HepG2 (cell line): ENCODE measurements at regions not wholly inside any gene's neighbourhood (a gene's known extent, or its start where the extent isn't known, plus 50 kb on each side); places are given as distances from the start of the nearest gene placed in this dataset.

Experiments
- ATAC-seq: fragments of 200-7000 bp; cut with Tn5 transposase; 3 replicates; pipeline ENCODE4 v1.9.1; 2020; ENCODE audit warnings: mild to moderate bottlenecking, moderate library complexity
- BruUV-seq: library from RNA; stranded (reverse); fragments of 400-500 nt; replicated peaks from 2 replicates; lab custom pipeline; 2021; lab: Mats Ljungman, UMichigan
- CTCF ChIA-PET: fragments of 300-600 bp; formaldehyde crosslinking; extraction: SDS; loops from one replicate; lab custom pipeline; 2021; ENCODE audit warnings: low total read pairs, inconsistent platforms, low intra/inter-chr PET ratio; lab: Yijun Ruan, JAX
- POLR2A ChIA-PET: fragments of 350-600 bp; sonication (Branson Sonifier 250); formaldehyde crosslinking; loops from one replicate; lab custom pipeline; 2020; ENCODE audit warnings: antibody characterized with exemption, inconsistent platforms; lab: Yijun Ruan, JAX
- DNase-seq: peaks from one replicate; pipeline ENCODE4 v3.0.0-alpha.2; 2015; ENCODE audit warnings: low spot score
- FAIRE-seq: peaks from 3 replicates; lab custom pipeline; 2011; peaks lifted over from hg19 to GRCh38; lab: Jason Lieb, UNC
- H2AFZ ChIP-seq: one replicate; pipeline ENCODE4 v1.6.1; 2011; ENCODE audit warnings: low read length, inconsistent platforms
- H3K27ac ChIP-seq: fragments of 300-600 bp; 3 replicates; pipeline ENCODE4 v1.8.0; 2011; ENCODE audit warnings: mixed run types, mild to moderate bottlenecking, mixed read lengths, low read length, inconsistent platforms; ENCODE audit not compliant: insufficient read depth; ENCODE audit errors: extremely low read length
- H3K27me3 ChIP-seq, 2 experiments: fragments of 200-600 bp in 1 of 2; 2 replicates in 1 of 2; 3 replicates in 1 of 2; pipeline versions ENCODE4 v1.6.0 to v1.8.0; 2011; ENCODE audit warnings: low read length in 2 of 2, mild to moderate bottlenecking in 2 of 2, moderate library complexity in 2 of 2, inconsistent platforms in 1 of 2; ENCODE audit not compliant: insufficient read depth in 2 of 2, control insufficient read depth in 1 of 2
- H3K36me3 ChIP-seq, 2 experiments: fragments of 200-600 bp in 1 of 2; replicated peaks in 1 of 2; 2 replicates in 1 of 2; 3 replicates in 1 of 2; pipeline versions ENCODE4 v1.5.1 to v1.8.0; 2011; ENCODE audit warnings: low read length in 2 of 2, inconsistent platforms in 1 of 2; ENCODE audit not compliant: insufficient read depth in 2 of 2, control insufficient read depth in 1 of 2
- H3K4me1 ChIP-seq: 2 replicates; pipeline ENCODE4 v1.5.1; 2012; ENCODE audit warnings: low read length, inconsistent platforms; ENCODE audit not compliant: insufficient read depth
- H3K4me2 ChIP-seq: 2 replicates; pipeline ENCODE4 v1.6.0; 2011; ENCODE audit warnings: low read depth, low read length, inconsistent platforms
- H3K4me3 ChIP-seq, 3 experiments: fragments of 200-600 bp in 1 of 3; sonication (generic), shearing (Covaris generic) in 1 of 3; replicated peaks in 1 of 3; 2 replicates each; pipeline ENCODE4 v1.5.1; 2011 to 2016; ENCODE audit warnings: low read length in 3 of 3, inconsistent platforms in 2 of 3, low read depth in 2 of 3, mild to moderate bottlenecking in 2 of 3, control low read depth in 1 of 3, mixed read lengths in 1 of 3; ENCODE audit not compliant: insufficient read depth in 1 of 3
- H3K79me2 ChIP-seq: one replicate; pipeline ENCODE4 v1.6.1; 2011; ENCODE audit warnings: low read length, inconsistent platforms; ENCODE audit not compliant: insufficient read depth
- H3K9ac ChIP-seq: 2 replicates; pipeline ENCODE4 v1.6.0; 2011; ENCODE audit warnings: mild to moderate bottlenecking, low read depth, low read length, inconsistent platforms; ENCODE audit not compliant: insufficient read depth
- H3K9me3 ChIP-seq: 2 replicates; pipeline ENCODE4 v1.5.1; 2012; ENCODE audit warnings: mild to moderate bottlenecking, low read length
- H4K20me1 ChIP-seq: 2 replicates; pipeline ENCODE4 v1.6.0; 2011; ENCODE audit warnings: inconsistent platforms, mild to moderate bottlenecking, low read length, moderate library complexity; ENCODE audit not compliant: insufficient read depth
- BHLHE40 ChIP-seq: IDR thresholded peaks from 2 replicates; pipeline ENCODE4 v1.6.1; 2011; ENCODE audit warnings: low read length, improper control_type of control experiment
- CBFB ChIP-seq: sonication (generic); formaldehyde crosslinking; IDR thresholded peaks from 2 replicates; pipeline ENCODE4 v1.4.0; 2020; ENCODE audit warnings: missing genetic modification reagents
- MTA1 ChIP-seq: sonication (generic); formaldehyde crosslinking; IDR thresholded peaks from 2 replicates; pipeline ENCODE4 v1.4.0; 2020; ENCODE audit warnings: missing genetic modification reagents, mild to moderate bottlenecking, borderline replicate concordance
- NFAT5 ChIP-seq: sonication (generic); formaldehyde crosslinking; IDR thresholded peaks from 2 replicates; pipeline ENCODE4 v1.4.0; 2020; ENCODE audit warnings: missing genetic modification reagents
- PRPF4 ChIP-seq: fragments of 200-400 bp; formaldehyde crosslinking; IDR thresholded peaks from 2 replicates; pipeline ENCODE4 v1.6.1; 2016; ENCODE audit warnings: low read length, low read depth; ENCODE audit not compliant: poor library complexity, severe bottlenecking
- RARG ChIP-seq: sonication (generic); formaldehyde crosslinking; IDR thresholded peaks from 2 replicates; pipeline ENCODE4 v1.4.0; 2020; ENCODE audit warnings: low read depth, mild to moderate bottlenecking, missing genetic modification reagents
- SETDB1 ChIP-seq: sonication (generic); formaldehyde crosslinking; IDR thresholded peaks from 2 replicates; pipeline ENCODE4 v1.5.1; 2020; ENCODE audit warnings: missing genetic modification reagents, mild to moderate bottlenecking, borderline replicate concordance
- SRSF4 ChIP-seq: fragments of 200-400 bp; formaldehyde crosslinking; IDR thresholded peaks from one replicate; pipeline ENCODE4 v1.6.1; 2018; ENCODE audit warnings: mild to moderate bottlenecking, low read depth, low read length, moderate library complexity; ENCODE audit not compliant: poor library complexity, severe bottlenecking
- ZNF136 ChIP-seq: sonication (generic); formaldehyde crosslinking; IDR thresholded peaks from 2 replicates; pipeline ENCODE4 v1.8.1; 2022; ENCODE audit warnings: low read depth, mild to moderate bottlenecking, moderate library complexity, missing genetic modification reagents
- ZNF546 ChIP-seq: sonication (generic); formaldehyde crosslinking; conservative IDR thresholded peaks from 2 replicates; pipeline ENCODE4 v1.8.1; 2023; ENCODE audit warnings: mild to moderate bottlenecking, missing genetic modification reagents
- ZNF766 ChIP-seq: sonication (generic); formaldehyde crosslinking; IDR thresholded peaks from 2 replicates; pipeline ENCODE4 v1.5.0; 2020; ENCODE audit warnings: missing genetic modification reagents, borderline replicate concordance
- ZSCAN22 ChIP-seq: sonication (generic); formaldehyde crosslinking; IDR thresholded peaks from 2 replicates; pipeline ENCODE4 v1.4.0; 2020; ENCODE audit warnings: mild to moderate bottlenecking, missing genetic modification reagents
- WGBS: methylation state at CpG from one replicate; pipeline ENCODE4 v1.1.6; 2017; ENCODE audit warnings: low lambda C conversion rate; 5-methylcytosine and 5-hydroxymethylcytosine counted together
- in situ Hi-C: cut with HindIII; loops from 2 replicates; pipeline ENCODE4 v1.10.0; 2017; ENCODE audit warnings: low pct_unique_long_range_greater_than_20kb; ENCODE audit not compliant: extremely low pct_ligation_motif_present
- intact Hi-C: fragments of 100-400 bp; cut with micrococcal nuclease; formaldehyde crosslinking; loops from one replicate; pipeline ENCODE4 v1.10.0; 2022; ENCODE audit not compliant: unreplicated experiment
- TF ChIP-seq, protein P1 (sequence below): sonication (generic); formaldehyde crosslinking; IDR thresholded peaks from 2 replicates; pipeline ENCODE4 v1.5.0; 2020; ENCODE audit warnings: missing genetic modification reagents, mild to moderate bottlenecking, borderline replicate concordance

GRCh38 chr13:111855191-111855590 is 211.8 kb upstream of the SOX1 start:
- no peak overlapping the region for H2AFZ ChIP-seq
- ATAC-seq: no peak
- H3K4me3 ChIP-seq: no peak overlapping the region
- FAIRE-seq: no peak
- H4K20me1 ChIP-seq: no peaks in the 10 kb centered on the region
- intact Hi-C loops (no loop called here), in situ Hi-C loops (no loop called here)
- ChIA-PET POLR2A (no interaction called here), CTCF (no interaction called here)
- H3K27ac ChIP-seq: no peak overlapping the region
- no peak for TF ChIP-seq ZNF546 (CRISPR knock-in tag)
- no peaks in the 10 kb centered on the region for H3K9me3 ChIP-seq
- no TSS peak for BruUV-seq
- H3K36me3 ChIP-seq: no peaks in the 10 kb centered on the region
- no peak for DNase-seq
- no peak overlapping the region for H3K4me2 ChIP-seq
- 6% methylated on average over 6 of the region's 8 CpGs for WGBS
- no peak overlapping the region for H3K9ac ChIP-seq
- H3K79me2 ChIP-seq: no peaks in the 10 kb centered on the region
- no peaks in the 10 kb centered on the region for H3K4me1 ChIP-seq
- peaks cover 4 to 35% of the 10 kb centered on the region in 2 experiments; a peak in 4 of 5 replicates for H3K27me3 ChIP-seq

DNA sequence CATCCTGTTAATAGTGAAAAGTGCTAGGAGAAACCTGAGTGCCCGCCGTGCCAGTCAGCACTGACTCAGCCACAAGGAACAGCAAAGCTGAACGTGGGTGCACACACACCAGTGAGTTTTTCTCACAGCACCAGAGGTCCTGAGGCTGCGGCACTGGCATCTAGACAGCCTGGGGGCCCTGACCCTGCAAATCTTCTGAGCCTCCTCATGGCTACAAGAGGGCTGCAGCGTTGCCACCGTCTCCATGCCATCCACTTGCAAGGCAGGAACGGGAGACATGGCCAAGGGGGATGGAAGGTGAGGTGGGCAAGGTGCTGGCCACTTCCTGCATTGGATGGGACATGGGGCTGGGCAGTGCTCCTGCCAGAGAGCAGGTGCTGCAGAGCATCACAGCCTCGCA is 211.2 kb upstream of the SOX1 start:
- no TSS peak for BruUV-seq
- Histone ChIP-seq H3K36me3 (no peaks in the 10 kb centered on the region), H3K27me3 (peaks cover 4 to 32% of the 10 kb centered on the region in 2 experiments; a peak in 4 of 5 replicates), H3K79me2 (no peaks in the 10 kb centered on the region), H3K9me3 (no peaks in the 10 kb centered on the region), H2AFZ (no peak overlapping the region), H3K4me2 (no peak overlapping the region), H3K27ac (no peak overlapping the region), H3K4me3 (no peak overlapping the region), H4K20me1 (no peaks in the 10 kb centered on the region), H3K4me1 (no peaks in the 10 kb centered on the region), H3K9ac (no peak overlapping the region)
- in situ Hi-C loops: no loop called here
- POLR2A ChIA-PET: no interaction called here
- DNase-seq (no peak), ATAC-seq (no peak), FAIRE-seq (no peak)
- CTCF ChIA-PET: no interaction called here
- intact Hi-C loops: no loop called here
- WGBS: 0% methylated on average over 3 of the region's 8 CpGs
- TF ChIP-seq MTA1 (CRISPR knock-in tag): no peak
- TF ChIP-seq RARG (CRISPR knock-in tag): no peak
- no peak for TF ChIP-seq NFAT5 (CRISPR knock-in tag)
- TF ChIP-seq ZNF136: no peak
- TF ChIP-seq SRSF4: no peak
- TF ChIP-seq CBFB (CRISPR knock-in tag): no peak
- TF ChIP-seq ZSCAN22 (CRISPR knock-in tag): no peak
- no peak for TF ChIP-seq BHLHE40
- no peak for TF ChIP-seq PRPF4
- TF ChIP-seq ZNF766: no peak
- TF ChIP-seq, protein P1, sequence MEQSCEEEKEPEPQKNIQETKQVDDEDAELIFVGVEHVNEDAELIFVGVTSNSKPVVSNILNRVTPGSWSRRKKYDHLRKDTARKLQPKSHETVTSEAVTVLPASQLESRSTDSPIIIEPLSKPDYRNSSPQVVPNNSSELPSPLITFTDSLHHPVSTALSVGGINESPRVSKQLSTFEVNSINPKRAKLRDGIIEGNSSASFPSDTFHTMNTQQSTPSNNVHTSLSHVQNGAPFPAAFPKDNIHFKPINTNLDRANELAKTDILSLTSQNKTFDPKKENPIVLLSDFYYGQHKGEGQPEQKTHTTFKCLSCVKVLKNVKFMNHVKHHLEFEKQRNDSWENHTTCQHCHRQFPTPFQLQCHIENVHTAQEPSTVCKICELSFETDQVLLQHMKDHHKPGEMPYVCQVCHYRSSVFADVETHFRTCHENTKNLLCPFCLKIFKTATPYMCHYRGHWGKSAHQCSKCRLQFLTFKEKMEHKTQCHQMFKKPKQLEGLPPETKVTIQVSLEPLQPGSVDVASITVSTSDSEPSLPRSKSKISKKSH (CRISPR knock-in tag): no peak
- no peak for TF ChIP-seq SETDB1
